HG03378 (cell line): ENCODE measurements at regions not wholly inside any gene's neighbourhood (a gene's known extent, or its start where the extent isn't known, plus 50 kb on each side); places are given as distances from the start of the nearest gene placed in this dataset.

ENCODE experiments used
- ATAC-seq: cut with Tn5 transposase; IDR thresholded peaks from one replicate; pipeline ENCODE4 v1.9.1; 2021; ENCODE audit warnings: mild to moderate bottlenecking, moderate library complexity; ENCODE audit not compliant: unreplicated experiment

DNA sequence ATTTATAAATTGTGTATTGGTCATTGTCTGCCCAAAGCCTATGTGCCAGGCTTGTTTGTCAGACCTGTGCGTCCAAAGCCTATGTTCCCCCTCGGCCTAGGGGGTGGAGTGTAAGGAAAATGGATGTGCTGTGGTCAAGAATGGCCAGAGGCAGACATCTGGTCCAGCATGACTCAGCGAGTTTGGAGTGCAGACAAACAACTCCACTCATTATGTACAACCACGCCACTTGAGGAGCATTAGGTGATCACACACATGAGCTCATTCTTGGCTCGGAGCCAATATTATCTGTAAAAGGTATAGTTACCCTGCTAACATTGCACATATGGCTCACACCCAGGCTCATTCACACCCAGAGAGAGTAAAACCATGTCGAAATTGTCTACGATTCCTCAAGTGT is 1047.6 kb upstream of the ADGRL4 start:
- no peak for ATAC-seq

DNA sequence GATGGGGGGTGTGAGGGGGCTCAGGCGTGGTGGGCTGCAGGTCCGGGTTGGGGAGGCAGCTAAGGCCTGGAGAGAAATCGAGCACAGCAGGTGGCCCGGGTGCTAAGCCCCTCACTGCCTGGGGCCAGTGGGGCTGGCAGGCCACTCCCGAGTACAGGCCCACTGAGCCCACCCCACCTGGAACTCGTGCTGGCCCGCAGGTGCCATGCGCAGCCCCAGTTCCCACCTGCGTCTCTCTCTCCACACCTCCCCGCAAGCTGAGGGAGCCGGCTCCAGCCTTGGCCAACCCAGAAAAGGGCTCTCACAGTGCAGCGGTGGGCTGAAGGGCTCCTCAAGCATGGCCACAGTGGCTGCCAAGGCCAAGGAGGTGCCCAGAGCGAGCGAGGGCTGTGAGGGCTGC is 1047.1 kb upstream of the ADGRL4 start:
- no peak for ATAC-seq

DNA sequence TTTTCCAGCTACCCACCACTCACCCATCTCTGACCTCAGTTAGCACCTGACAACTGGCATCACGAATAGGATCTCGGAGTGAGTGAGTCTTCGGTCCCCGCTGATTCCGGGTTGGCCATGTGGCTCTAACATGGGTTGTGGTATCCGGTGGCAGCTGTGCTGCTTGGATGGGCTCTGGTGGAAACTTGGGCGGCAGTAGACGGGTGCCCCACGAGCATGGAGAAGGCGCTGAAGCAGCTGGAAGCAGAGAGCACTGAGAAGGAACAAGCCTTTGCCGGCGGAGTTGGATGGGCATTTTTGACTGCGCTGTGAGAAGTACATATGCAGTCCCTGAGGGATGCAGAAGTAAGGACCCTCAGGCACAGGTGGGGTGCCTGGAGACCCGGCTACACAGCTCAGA is 1044.0 kb upstream of the ADGRL4 start:
- no peak for ATAC-seq

DNA sequence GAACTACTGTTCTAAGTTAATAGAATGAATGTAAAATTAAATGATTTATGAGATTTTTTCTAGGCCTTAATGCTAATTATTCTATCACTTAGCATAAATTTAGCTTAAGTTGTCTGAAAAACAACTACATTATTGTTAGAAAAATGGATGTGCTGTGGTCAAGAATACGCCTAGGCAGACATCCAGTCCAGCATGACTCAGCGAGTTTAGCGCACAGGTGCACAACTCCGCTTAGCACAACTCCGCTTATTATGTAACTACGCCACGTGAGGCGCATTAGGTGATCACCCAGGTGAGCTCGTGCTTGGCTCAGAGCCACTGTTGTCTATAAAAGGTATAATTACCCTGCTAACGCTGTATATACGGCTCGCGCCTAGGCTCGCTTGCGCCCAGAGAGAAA is 1043.6 kb upstream of the ADGRL4 start:
- no peak for ATAC-seq

DNA sequence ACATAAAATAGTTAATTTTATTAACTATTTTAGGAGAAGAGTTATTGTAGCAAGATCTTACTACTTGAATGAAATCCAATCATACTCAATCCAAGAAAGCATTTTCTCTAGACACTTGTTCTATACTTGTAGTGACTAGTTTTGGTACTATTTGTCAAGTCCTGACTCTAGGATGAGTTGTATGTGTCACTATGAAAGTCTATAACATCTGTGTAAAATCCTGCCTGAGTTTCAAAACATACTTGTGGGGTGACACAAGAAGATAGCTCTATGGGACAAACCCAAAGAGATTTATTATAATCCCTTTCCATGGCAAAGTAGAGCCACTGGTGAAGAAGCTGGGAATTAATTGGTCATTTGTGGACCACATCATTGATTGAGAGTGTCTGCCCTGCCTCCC is 1042.2 kb upstream of the ADGRL4 start:
- no peak for ATAC-seq

DNA sequence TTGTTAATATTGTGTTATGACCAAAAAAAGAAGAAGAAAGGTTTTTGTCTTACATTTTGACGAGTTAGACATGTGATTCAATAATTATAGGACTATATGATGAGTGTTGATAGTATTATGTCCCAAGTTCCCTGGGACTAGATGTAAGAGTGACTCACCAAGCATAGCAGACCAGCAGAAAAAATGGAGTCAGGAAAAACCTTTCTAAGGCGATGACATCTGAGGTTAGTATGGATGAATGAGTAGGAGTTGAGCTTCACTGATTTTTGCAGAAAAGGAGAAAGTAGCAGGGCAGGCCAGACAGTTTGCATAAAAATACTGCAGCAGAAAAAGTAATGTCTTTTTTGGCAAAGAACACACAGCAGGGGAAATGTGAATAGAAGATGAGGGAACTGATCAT is 1041.3 kb upstream of the ADGRL4 start:
- no peak for ATAC-seq

DNA sequence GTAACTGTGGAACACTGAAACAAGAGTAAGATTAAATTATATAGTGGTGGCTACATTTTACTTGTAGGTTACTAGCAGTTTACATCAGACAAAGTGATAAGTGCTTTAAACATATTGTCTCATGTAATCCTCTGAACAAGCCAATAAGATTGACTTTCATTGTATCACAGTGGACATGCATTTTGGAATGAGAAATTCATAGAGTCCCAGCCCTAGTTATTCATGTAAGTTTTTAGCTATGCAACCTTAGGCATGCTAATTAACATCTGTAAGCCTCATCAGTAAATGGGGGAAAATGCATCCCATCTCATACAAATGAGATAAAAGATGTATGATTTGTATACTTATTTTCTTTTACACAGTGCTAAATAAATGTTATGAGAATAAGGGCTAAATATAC is 1038.1 kb upstream of the ADGRL4 start:
- ATAC-seq: no peak

DNA sequence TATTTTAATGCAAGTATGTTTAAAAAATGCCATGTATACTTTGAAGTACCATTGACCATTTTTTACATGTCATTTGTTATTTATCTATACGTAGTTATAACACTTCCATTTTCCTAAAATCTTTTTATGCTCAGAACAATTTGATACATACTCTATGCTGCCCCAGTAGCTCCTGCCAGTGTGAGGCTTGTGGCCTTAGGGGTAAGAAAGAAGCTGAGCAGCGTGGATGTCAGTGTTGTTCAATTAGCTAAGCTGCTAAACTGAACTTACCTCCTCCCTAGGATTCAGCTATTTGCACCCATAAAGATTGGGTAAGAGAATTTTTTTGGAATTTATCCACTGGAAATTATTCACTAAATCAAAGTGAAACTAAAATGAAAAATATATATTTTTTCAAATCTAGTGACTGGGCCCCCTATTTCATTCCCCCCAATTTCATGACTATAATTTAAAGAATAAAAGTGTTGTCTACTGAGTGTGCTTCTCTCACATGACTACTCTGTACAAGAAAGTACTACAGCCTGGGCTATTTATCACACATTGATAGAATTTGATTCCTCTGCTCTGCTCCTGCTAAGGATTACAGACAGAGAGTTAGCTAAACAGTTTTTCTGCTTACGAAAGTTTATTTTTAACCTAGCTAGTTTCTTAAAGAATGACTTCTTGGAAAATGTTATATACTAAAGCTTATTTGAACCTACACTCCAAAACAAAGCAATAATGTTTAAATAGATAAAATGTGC is 1030.3 kb upstream of the ADGRL4 start:
- no peak for ATAC-seq

DNA sequence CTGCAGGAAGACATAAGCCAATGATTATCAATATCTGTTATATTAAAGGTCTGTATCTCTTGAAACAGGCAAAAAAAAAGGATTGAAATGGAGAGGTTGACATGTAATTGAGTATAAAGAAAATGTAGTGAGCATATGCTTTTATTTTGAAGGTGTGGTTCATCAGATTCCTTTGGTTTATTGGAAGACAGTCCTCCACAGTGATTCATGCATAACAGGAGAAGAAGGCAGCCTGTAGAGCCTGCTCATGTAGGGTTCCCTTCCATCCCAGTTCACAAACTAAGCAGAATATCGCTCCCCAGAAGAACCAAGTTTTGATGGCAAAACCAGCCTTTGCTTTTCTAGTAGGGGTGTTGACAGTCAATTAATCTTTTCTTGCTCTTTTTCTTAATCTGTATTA is 1016.8 kb upstream of the ADGRL4 start:
- no peak for ATAC-seq

DNA sequence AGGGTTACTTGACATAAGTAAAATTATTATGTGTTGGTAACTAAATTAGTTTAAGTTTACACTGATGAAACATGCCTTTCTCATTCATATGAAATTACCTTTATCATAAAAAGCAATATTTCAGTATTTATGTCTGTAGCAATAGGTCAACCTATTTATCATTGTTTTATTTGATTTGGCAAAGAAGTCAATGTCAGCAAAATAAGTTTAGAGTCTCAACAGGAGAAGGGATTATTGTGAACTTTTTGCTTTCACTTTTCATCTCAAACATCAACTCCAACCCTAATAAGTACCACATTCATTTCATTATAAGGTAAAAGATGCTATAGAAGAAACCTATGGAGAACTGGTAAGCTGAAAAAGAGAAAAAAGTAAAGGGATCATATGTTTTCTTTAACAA is 1015.4 kb upstream of the ADGRL4 start:
- ATAC-seq: no peak

DNA sequence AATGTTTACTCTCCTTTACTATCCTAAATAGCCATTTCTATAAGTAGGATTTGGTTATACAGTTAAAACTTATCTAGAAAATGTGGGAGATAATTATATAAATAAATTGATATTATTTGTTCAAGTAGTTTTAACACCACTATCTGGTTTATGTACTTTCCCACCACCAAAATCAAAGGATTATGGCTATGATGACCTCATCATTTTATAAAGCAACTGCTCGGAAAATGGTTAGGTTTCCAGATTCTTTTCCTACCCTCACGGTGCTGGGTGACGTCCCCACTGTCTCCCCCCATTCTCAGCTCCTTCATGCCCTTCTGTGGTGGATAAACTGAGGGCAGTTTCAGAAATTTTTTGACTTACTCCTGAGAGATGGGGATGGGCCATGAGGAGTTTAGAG is 1011.8 kb upstream of the ADGRL4 start:
- no peak for ATAC-seq

DNA sequence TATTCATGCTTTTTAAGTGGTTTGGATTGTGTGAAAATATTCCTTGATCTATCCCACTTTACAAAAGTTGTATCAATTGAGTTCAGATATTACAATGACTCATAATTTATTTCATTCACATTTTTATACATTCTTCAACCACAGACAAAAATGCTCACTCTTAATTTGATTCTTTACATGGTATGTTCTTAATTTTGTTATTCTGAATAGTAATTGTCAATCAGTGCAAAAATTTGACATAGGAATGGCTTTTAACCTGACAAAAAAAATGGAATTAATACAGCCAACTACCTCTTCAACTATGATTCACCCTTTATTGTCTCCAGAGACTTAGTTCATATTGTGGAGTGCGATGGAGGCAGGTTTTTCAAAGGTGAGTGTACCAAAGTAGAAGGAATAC is 1002.4 kb upstream of the ADGRL4 start:
- ATAC-seq: no peak

DNA sequence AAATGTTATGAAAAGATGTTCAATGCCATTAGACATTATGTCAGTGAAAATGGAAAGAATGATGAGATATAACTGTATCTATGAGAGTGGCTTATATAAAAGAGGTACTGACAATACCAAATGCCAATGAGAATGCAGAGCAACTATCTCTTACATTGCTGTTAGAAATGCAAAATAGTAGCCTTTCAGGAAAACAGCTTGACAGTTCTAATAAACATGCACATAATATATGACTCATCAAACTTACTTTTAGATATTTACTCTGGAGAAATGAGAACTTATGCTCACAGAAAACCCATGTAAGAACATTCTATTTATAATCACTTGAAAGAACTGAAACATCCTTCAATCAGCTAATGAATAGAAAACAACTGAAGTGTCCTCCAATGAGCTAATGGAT is 996.7 kb upstream of the ADGRL4 start:
- no peak for ATAC-seq

DNA sequence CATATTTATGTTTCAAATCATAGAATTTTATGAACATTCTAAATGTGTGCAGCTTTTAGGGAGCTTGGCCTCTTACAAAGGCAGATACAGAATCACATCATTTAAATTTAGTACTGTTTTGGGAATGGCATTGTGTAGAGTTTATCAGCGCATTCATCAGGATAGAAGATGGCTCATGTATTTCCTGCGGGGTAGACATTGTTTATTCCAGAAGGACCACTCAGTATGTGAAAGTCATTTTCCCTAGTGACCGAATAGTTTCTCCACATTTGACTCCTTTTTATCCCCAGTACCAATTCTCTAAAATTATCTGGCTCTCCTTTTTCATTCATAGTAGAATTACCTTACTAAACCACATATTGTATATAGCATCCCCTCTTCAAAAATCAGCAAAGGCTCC is 981.9 kb upstream of the ADGRL4 start:
- no peak for ATAC-seq

DNA sequence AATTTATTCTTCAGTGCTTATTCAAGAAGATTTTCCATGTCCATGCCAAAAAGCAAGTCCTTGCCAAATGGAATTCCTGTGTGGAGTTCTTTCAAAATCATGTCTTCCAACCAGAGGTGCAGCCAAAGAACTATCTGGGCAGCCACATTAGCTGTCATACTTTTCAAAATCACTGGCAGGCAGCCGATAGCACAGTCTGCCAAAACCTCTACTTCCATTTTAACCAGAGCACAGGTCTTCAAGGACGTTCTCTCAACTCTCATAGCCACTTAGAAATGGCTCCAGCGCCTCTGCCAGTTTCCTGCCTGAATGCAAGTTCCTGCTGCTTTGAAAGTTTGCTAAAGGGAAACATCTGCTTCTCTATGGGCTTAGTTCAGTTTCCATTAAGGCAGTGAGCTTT is 975.7 kb upstream of the ADGRL4 start:
- ATAC-seq: no peak

DNA sequence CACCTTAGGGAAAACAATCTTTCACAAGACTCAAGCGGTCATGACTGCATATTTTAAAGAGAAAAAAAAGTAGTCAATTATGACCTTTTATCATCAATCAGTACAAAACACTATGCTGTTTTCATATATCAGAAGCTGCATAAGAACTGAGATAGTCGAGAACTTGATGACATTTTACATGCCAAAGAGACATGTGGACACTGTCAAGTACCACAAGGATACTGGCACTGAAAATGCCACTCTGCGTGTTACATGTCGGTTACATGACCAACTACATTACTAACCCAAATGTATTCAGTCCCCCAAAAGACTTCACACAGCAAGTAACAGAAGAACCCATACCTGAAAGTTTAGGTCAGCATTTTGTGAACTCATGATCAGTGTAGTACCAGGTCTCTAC is 975.0 kb upstream of the ADGRL4 start:
- ATAC-seq: no peak

DNA sequence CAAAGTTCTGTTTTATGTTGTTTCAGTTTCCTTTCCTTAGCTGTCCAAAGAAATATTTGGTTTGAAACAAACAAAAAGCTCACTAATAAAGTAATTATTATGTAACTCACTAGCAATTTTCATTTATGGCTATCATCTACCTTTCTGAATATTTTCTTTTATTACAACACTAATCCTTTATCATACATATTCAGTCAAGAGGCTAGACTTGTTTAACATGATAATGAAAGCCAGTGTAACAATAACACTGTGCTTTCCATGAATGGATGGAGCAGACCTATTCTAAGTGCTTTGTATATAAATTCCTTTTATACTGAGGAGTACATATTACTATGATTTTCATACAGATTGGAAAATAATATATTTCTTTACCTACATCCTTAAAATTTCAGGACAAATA is 972.8 kb upstream of the ADGRL4 start:
- ATAC-seq: no peak

DNA sequence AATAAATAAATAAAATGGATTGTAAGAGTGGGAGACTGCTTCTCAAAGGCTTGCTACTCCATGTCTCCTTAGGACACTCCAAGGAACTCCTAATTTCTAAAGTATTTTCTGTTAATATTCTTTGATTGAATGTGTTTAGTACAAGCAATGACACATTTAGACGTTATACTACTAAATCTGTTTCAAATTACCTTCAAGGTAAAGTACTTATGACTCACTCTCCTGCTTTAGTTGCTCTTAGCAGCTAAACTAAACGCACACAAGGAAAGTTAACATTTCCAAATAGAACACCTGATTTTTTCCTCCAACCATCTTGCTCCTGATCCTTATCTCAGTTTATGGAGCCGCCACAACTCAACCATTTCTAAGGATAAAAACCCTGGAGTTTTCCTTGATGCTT is 969.8 kb upstream of the ADGRL4 start:
- no peak for ATAC-seq

DNA sequence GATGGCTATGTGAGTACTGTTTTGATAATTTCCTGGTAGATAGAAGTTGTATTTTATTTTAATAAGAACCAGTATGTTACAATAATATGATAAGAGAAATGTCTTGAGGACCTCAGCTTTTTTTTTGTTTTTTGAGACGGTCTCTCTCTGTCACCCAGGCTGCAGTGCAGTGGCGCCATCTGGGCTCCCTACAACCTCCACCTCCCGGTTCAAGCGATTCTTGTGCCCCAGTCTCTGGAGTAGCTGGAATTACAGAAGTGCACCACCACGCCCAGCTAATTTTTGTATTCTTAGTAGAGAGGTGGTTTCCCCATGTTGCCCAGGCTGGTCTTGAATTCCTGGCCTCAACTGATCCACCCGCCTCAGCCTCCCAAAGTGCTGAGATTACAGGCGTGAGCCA is 968.1 kb upstream of the ADGRL4 start:
- no peak for ATAC-seq

DNA sequence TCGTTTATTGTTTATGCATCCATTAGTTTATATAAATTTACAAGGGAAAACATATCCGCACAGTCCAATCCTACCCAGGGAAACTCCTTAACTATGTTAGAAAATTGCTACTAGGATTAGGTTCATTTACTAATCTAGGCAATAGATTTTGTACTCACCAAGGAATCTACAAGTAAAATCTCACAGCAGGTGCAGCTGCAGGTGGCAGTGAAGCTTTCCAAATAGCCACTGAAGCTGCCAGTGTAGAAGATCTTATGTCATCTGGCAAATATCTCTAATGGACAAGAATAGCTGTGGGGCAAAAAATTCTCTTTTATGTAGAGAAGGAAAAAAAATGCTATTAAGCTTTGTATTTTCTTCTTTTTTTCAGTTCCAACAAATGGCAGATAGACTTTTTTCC is 963.4 kb upstream of the ADGRL4 start:
- ATAC-seq: no peak

DNA sequence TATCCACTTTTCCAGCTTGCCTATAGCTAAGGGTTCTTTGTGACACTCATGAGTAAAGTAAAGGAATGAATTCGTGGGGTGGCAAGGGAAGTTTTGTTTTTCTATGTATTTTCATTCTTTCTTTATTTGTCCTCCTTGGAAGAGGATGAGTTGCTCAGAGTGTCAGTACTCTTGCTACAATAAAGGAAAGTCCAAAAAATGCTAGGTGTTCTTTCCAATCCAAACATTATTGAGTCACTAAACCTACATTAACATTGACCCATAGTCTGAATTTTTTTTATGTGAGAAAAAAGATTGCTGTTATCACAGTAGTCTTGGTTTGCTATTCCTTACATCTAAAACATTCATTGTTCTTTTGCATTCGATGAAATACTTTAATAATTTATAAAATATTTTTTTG is 959.9 kb upstream of the ADGRL4 start:
- no peak for ATAC-seq

DNA sequence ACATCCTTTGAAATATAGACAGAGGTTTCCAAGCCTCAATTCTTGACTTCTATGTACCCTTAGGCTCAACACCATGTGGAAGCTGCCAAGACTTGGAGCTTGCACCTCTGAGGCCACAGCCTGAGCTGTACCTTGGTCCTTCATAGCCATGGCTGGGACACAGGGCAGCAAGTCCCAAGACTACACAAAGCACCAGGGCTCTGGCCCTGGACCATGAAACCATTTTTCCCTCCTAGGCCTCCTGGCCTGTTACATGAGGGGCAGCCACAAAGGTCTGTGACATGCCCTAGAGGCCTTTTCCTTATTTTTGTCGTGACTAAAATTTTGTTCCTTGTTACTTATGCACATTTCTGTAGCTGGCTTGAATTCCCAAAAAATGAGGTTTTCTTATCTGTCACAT is 953.1 kb upstream of the ADGRL4 start:
- ATAC-seq: no peak

DNA sequence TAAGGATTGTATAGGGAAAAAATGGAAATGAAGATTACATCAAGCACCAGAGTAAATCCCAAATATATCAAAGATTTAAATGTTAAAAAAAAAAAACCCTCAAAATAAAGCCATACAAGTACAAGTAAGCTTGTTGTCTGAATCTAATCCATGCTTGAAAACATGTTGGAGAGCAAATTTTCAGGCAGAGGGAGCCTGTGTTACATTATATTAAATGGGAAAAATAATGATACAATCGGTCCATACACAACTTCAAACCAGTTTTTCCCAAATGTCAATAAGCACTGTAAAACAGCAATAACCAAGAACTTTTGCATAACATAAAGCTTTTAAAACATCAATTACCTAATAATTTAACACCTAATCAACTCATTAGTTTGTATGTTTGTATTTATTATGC is 949.4 kb upstream of the ADGRL4 start:
- no peak for ATAC-seq

DNA sequence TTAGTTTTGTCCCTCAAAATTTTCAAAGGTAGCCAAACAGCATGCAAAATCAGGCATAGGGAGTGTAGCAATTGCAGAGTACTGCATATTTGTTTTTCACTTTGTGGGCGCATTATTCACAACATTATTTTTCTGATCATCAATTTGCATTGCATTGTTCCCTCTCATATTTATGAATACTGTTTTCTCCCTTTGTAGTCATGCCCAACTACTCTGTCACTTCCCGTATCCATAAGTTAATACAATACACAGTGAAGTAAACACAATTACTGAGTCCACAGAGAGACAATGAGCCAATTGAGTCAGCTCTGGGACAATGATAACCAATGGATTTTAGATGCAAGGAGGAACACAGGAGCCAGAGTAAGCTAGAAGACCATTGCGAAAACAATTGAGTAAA is 944.0 kb upstream of the ADGRL4 start:
- no peak for ATAC-seq
